A549 (cell line): ENCODE measurements at regions not wholly inside any gene's neighbourhood (a gene's known extent, or its start where the extent isn't known, plus 50 kb on each side); places are given as distances from the start of the nearest gene placed in this dataset.

Experiments
- ATAC-seq, 2 experiments: fragments of 200-7000 bp in 1 of 2; fragments of >200 bp in 1 of 2; cut with Nextera tagmentation in 1 of 2; cut with Tn5 transposase in 1 of 2; 3 replicates each; pipeline versions ENCODE4 v1.8.0 to v1.9.1; 2018 to 2020; ENCODE audit warnings: mild to moderate bottlenecking in 1 of 2, moderate library complexity in 1 of 2
- CTCF ChIA-PET: fragments of 300-600 bp; sonication (Branson Sonifier 250); formaldehyde crosslinking; extraction: SDS; loops from one replicate; lab custom pipeline; 2021; ENCODE audit warnings: antibody characterized with exemption, inconsistent platforms; lab: Yijun Ruan, JAX
- POLR2A ChIA-PET: fragments of 350-600 bp; formaldehyde crosslinking; extraction: SDS; loops from one replicate; lab custom pipeline; 2021; ENCODE audit warnings: antibody characterized with exemption, inconsistent platforms; lab: Yijun Ruan, JAX
- DNase-seq, 2 experiments: peaks; one replicate each; pipeline versions ENCODE4 v3.0.0 to v3.0.0-alpha.2; 2011 to 2016; ENCODE audit warnings: low read depth in 1 of 2, low spot score in 1 of 2
- FAIRE-seq: peaks from 2 replicates; lab custom pipeline; 2011; peaks lifted over from hg19 to GRCh38; lab: Jason Lieb, UNC
- H3K27ac ChIP-seq, 2 experiments: fragments of >200 bp; sonication (Bioruptor Twin); formaldehyde crosslinking; 3 replicates each; pipeline ENCODE4 v1.5.1; 2016 to 2017
- H3K4me1 ChIP-seq: fragments of >200 bp; sonication (Bioruptor Twin); formaldehyde crosslinking; 3 replicates; pipeline ENCODE4 v1.6.1; 2016
- H3K4me2 ChIP-seq: fragments of >200 bp; sonication (Bioruptor Twin); formaldehyde crosslinking; 3 replicates; pipeline ENCODE4 v1.6.1; 2016
- H3K4me3 ChIP-seq: fragments of >200 bp; sonication (Bioruptor Twin); formaldehyde crosslinking; 3 replicates; pipeline ENCODE4 v1.5.1; 2016
- H3K9me3 ChIP-seq: fragments of >200 bp; sonication (Bioruptor Twin); formaldehyde crosslinking; 3 replicates; pipeline ENCODE4 v1.6.1; 2016
- CEBPB ChIP-seq, 2 experiments: fragments of >200 bp in 1 of 2; sonication (Bioruptor Twin) in 1 of 2; formaldehyde crosslinking in 1 of 2; IDR thresholded peaks; 2 replicates each; pipeline ENCODE4 v1.6.1; 2012 to 2016
- EP300 ChIP-seq, 2 experiments: fragments of >200 bp; sonication (Bioruptor Twin); formaldehyde crosslinking; IDR thresholded peaks; 2 replicates in 1 of 2; 3 replicates in 1 of 2; pipeline ENCODE4 v1.6.1; 2016 to 2017
- FOSL2 ChIP-seq, 2 experiments: fragments of 450-650 bp in 1 of 2; fragments of >200 bp in 1 of 2; sonication (Bioruptor Twin) in 1 of 2; formaldehyde crosslinking; IDR thresholded peaks; 2 replicates each; pipeline versions ENCODE4 v1.5.0 to v1.6.1; 2016 to 2020; ENCODE audit warnings: mild to moderate bottlenecking in 1 of 2, moderate library complexity in 1 of 2
- FOXS1 ChIP-seq: fragments of 250-450 bp; sonication (Bioruptor Pico); IDR thresholded peaks from 2 replicates; pipeline ENCODE4 v1.5.0; 2020; ENCODE audit warnings: mild to moderate bottlenecking, moderate library complexity
- HDAC2 ChIP-seq: fragments of 200-600 bp; sonication (generic); IDR thresholded peaks from 2 replicates; pipeline ENCODE4 v1.6.1; 2016
- HOXA7 ChIP-seq: fragments of 250-450 bp; sonication (Bioruptor Pico); IDR thresholded peaks from 2 replicates; pipeline ENCODE4 v1.5.0; 2020; ENCODE audit warnings: mild to moderate bottlenecking, moderate library complexity
- HOXB13 ChIP-seq: fragments of 250-450 bp; sonication (Bioruptor Pico); IDR thresholded peaks from 2 replicates; pipeline ENCODE4 v1.5.0; 2020; ENCODE audit warnings: low read depth, mild to moderate bottlenecking, moderate library complexity
- HOXB5 ChIP-seq: fragments of 250-450 bp; sonication (Bioruptor Pico); IDR thresholded peaks from 2 replicates; pipeline ENCODE4 v1.5.0; 2020; ENCODE audit warnings: mild to moderate bottlenecking, moderate library complexity
- JUN ChIP-seq, 2 experiments: fragments of >200 bp; sonication (Bioruptor Twin); formaldehyde crosslinking; IDR thresholded peaks; 2 replicates in 1 of 2; 3 replicates in 1 of 2; pipeline ENCODE4 v1.6.1; 2016 to 2017
- KDM1A ChIP-seq: fragments of 200-600 bp; sonication (generic); IDR thresholded peaks from 2 replicates; pipeline ENCODE4 v1.6.1; 2016; ENCODE audit warnings: low read depth, mild to moderate bottlenecking
- MAZ ChIP-seq: fragments of 150-350 bp; IDR thresholded peaks from 2 replicates; pipeline ENCODE4 v1.6.1; 2014; ENCODE audit warnings: antibody characterized with exemption, low read depth, low read length, borderline replicate concordance
- MYC ChIP-seq: IDR thresholded peaks from 2 replicates; pipeline ENCODE4 v1.6.1; 2012; ENCODE audit warnings: mild to moderate bottlenecking, inconsistent platforms, low read length, improper control_type of control experiment, borderline replicate concordance
- NPAS2 ChIP-seq: fragments of 250-450 bp; sonication (Bioruptor Pico); IDR thresholded peaks from 2 replicates; pipeline ENCODE4 v1.8.0; 2022; ENCODE audit warnings: mild to moderate bottlenecking, moderate library complexity, borderline replicate concordance
- RAD21 ChIP-seq, 2 experiments: fragments of >200 bp in 1 of 2; sonication (Bioruptor Twin) in 1 of 2; formaldehyde crosslinking in 1 of 2; IDR thresholded peaks in 1 of 2; conservative IDR thresholded peaks in 1 of 2; 2 replicates in 1 of 2; 3 replicates in 1 of 2; pipeline ENCODE4 v1.6.1; 2012 to 2018; ENCODE audit warnings: inconsistent platforms in 1 of 2
- SMC3 ChIP-seq: fragments of >200 bp; sonication (Bioruptor Twin); formaldehyde crosslinking; IDR thresholded peaks from 3 replicates; pipeline ENCODE4 v1.6.1; 2018; ENCODE audit warnings: inconsistent platforms
- SREBF2 ChIP-seq: fragments of 450-650 bp; IDR thresholded peaks from 2 replicates; pipeline ENCODE4 v1.6.1; 2014; ENCODE audit warnings: mild to moderate bottlenecking, moderate library complexity
- ZFP36 ChIP-seq: fragments of 450-650 bp; IDR thresholded peaks from 2 replicates; pipeline ENCODE4 v1.6.1; 2014; ENCODE audit warnings: borderline replicate concordance; ENCODE audit not compliant: partially characterized antibody
- WGBS: methylation state at CpG from one replicate; pipeline ENCODE4 v1.1.6; 2017; ENCODE audit errors: missing lambda C conversion rate; 5-methylcytosine and 5-hydroxymethylcytosine counted together
- TF ChIP-seq, protein P1 (sequence below): fragments of 450-650 bp; IDR thresholded peaks from 2 replicates; pipeline ENCODE4 v1.6.1; 2014; ENCODE audit warnings: antibody characterized with exemption
- TF ChIP-seq, protein P2 (sequence below): IDR thresholded peaks from 2 replicates; pipeline ENCODE4 v1.6.1; 2012
- TF ChIP-seq, protein P3 (sequence below): IDR thresholded peaks from 2 replicates; pipeline ENCODE4 v1.6.1; 2012
- TF ChIP-seq, protein P4 (sequence below): fragments of 250-450 bp; sonication (Bioruptor Pico); IDR thresholded peaks from 2 replicates; pipeline ENCODE4 v1.5.0; 2021; ENCODE audit warnings: mild to moderate bottlenecking, moderate library complexity, borderline replicate concordance

DNA sequence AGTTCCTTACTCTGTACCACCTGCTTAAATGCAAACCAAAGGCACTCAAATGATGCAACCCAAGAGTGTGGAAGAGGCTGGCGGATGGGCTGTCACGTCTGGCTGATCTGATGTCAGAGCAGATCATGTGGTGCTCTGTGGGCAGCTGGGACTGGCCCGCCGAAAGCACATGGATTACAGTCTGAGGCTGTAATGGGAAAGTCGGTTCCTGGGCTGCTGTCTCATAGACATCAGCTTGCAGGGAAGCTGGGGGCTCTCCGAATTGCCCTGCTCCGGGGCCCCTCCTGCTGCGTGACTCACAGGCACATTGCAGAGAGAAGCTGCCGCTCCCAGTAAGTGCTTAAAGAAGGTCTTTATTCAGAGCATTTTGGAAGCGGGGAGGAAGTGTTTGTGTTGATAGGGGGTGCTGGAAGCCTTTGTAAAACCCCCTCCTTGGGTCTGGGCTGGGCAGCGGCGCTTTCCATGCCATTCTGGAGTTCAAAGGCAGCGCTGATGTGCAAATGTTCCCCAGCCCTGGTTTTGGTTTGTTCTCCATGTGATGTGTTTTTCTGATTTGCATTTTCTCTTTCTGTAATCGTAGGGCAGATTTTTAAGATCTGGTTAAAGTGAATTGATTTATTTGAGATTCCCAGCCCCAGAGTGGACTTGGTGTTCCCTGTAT is 181.1 kb downstream of the LARP7 start:
- Histone ChIP-seq H3K4me2 (peak overlapping the region; percentile 80), H3K27ac (peak overlapping the region; percentile 70 to 89), H3K4me1 (no peaks in the 10 kb centered on the region), H3K9me3 (no peaks in the 10 kb centered on the region), H3K4me3 (peak overlapping the region; percentile 50)
- DNase-seq (peak; percentile 74 to 75), FAIRE-seq (no peak), ATAC-seq (peak; percentile 100)
- TF ChIP-seq, protein P1, sequence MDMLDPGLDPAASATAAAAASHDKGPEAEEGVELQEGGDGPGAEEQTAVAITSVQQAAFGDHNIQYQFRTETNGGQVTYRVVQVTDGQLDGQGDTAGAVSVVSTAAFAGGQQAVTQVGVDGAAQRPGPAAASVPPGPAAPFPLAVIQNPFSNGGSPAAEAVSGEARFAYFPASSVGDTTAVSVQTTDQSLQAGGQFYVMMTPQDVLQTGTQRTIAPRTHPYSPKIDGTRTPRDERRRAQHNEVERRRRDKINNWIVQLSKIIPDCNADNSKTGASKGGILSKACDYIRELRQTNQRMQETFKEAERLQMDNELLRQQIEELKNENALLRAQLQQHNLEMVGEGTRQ, result peak; percentile 60
- TF ChIP-seq HDAC2 (no peak), RAD21 (conservative IDR thresholded peaks at IDR 0.05 in 1 of 2, IDR thresholded peaks at IDR 0.05 in 1 of 2) (peak in 1 of 2 experiments; percentile 13; a peak in 1 of 5 replicates)
- TF ChIP-seq, protein P2, sequence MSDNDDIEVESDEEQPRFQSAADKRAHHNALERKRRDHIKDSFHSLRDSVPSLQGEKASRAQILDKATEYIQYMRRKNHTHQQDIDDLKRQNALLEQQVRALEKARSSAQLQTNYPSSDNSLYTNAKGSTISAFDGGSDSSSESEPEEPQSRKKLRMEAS, result peak; percentile 68
- WGBS, result under 1% methylated on average over 10 of the region's 14 CpGs
- CTCF ChIA-PET, result interaction anchor here (1.5 to 1.9 kb wide), 2 partner anchors 36 to 121 kb away, joined by 4 to 5 read pairs; no protein-coding TSS in a partner anchor
- POLR2A ChIA-PET, result no interaction called here

DNA sequence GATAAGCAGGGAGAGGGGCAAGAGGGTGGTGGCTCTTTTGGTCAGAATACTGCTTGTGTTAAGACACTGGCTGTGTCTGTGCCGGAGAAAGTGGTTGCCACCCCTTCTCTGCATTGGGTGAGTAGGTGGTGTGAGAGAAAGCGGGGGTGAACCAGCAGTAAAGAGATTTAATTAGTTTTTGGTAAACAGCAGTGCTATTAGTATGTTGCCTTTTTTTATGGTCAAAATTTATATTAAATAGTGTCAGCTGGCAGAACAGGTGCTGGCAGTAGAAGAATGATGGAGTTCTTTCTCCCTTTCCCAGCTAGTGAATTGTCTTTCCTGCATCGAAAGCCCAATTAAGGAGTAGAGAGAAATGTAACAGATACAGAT is 181.6 kb downstream of the LARP7 start:
- no peaks in the 10 kb centered on the region for H3K4me1 ChIP-seq
- ATAC-seq (peak in 1 of 2 experiments; percentile 67; a peak in 3 of 6 replicates), DNase-seq (no peak), FAIRE-seq (no peak)
- peak overlapping the region; percentile 80 for H3K4me2 ChIP-seq
- peak overlapping the region; percentile 70 to 89 for H3K27ac ChIP-seq
- H3K9me3 ChIP-seq, result no peaks in the 10 kb centered on the region
- no peak for TF ChIP-seq MYC
- no peak for TF ChIP-seq JUN (IDR thresholded peaks at IDR 0.05)
- TF ChIP-seq HOXB5 (CRISPR knock-in tag), result no peak
- TF ChIP-seq SREBF2, result no peak
- TF ChIP-seq HOXB13 (CRISPR knock-in tag), result no peak
- TF ChIP-seq SMC3, result no peak
- ChIA-PET CTCF (interaction anchor here (1.9 kb wide), 1 partner anchor 120 kb away, joined by 5 read pairs; no protein-coding TSS in a partner anchor), POLR2A (no interaction called here)
- WGBS, result 56% methylated on average over 3 of the region's 3 CpGs
- peak overlapping the region; percentile 50 for H3K4me3 ChIP-seq

DNA sequence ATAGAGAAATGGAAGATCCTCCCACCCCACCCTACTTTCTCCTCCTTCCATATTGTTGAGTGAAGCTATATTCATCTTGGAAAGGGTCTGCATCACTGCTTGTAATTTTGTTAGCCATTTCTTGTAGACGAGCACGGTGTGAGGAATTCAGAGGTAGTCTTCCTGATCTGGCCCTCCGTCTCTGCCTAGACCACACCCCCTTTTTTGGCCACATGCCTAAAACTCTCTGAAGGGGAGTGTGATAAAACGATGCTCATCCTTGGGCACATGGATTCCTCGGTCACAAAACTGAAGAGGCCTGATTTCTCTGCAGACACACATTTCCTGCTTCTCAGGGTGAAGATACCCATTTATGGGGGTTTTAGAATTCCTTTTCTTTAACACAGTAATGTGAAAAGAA is 182.8 kb downstream of the LARP7 start:
- H3K4me1 ChIP-seq, result no peaks in the 10 kb centered on the region
- no peak for ATAC-seq
- no peak for FAIRE-seq
- H3K27ac ChIP-seq, result no peak overlapping the region
- POLR2A ChIA-PET, result no interaction called here
- CTCF ChIA-PET, result no interaction called here
- WGBS, result 74% methylated on average over 5 of the region's 5 CpGs
- H3K4me2 ChIP-seq, result no peak overlapping the region
- DNase-seq, result no peak
- H3K4me3 ChIP-seq, result no peak overlapping the region
- no peaks in the 10 kb centered on the region for H3K9me3 ChIP-seq
- TF ChIP-seq FOSL2 (IDR thresholded peaks at IDR 0.05) (no peak), FOSL2 (CRISPR knock-in tag; IDR thresholded peaks at IDR 0.05) (no peak), HDAC2 (no peak), EP300 (IDR thresholded peaks at IDR 0.05) (no peak), MAZ (no peak), FOXS1 (CRISPR knock-in tag) (no peak), JUN (IDR thresholded peaks at IDR 0.05) (no peak), NPAS2 (CRISPR knock-in tag) (no peak), MYC (no peak), CEBPB (IDR thresholded peaks at IDR 0.05) (no peak), HOXA7 (CRISPR knock-in tag) (no peak), ZFP36 (no peak), KDM1A (no peak)
- TF ChIP-seq, protein P3, sequence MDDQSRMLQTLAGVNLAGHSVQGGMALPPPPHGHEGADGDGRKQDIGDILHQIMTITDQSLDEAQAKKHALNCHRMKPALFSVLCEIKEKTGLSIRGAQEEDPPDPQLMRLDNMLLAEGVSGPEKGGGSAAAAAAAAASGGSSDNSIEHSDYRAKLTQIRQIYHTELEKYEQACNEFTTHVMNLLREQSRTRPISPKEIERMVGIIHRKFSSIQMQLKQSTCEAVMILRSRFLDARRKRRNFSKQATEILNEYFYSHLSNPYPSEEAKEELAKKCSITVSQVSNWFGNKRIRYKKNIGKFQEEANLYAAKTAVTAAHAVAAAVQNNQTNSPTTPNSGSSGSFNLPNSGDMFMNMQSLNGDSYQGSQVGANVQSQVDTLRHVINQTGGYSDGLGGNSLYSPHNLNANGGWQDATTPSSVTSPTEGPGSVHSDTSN, result no peak
- TF ChIP-seq, protein P4, sequence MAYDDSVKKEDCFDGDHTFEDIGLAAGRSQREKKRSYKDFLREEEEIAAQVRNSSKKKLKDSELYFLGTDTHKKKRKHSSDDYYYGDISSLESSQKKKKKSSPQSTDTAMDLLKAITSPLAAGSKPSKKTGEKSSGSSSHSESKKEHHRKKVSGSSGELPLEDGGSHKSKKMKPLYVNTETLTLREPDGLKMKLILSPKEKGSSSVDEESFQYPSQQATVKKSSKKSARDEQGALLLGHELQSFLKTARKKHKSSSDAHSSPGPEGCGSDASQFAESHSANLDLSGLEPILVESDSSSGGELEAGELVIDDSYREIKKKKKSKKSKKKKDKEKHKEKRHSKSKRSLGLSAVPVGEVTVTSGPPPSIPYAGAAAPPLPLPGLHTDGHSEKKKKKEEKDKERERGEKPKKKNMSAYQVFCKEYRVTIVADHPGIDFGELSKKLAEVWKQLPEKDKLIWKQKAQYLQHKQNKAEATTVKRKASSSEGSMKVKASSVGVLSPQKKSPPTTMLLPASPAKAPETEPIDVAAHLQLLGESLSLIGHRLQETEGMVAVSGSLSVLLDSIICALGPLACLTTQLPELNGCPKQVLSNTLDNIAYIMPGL, result no peak
